ENCODE measurements at regions not wholly inside any gene's neighbourhood (a gene's known extent, or its start where the extent isn't known, plus 50 kb on each side); places are given as distances from the start of the nearest gene placed in this dataset.

DNA sequence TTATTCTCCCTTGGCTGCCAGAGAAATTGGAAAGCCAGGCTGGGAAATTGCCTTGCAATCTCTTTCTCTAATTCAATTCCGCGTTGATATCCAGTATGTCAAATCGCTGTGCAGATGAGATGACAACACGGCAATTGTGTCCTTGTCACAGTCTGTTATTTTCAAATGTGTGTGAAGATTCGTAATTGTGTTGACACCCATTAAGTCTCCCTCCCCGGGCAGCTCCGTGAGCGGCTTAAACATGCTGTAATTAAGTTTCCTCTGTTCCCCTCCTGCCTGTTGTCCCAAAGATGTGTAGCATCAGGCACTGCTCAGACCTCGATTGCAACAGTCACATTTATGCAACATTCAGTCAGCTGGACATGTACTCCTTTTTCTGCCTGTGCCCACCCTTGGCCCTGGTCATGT lies 209.5 kb downstream of the LPIN1 start:
- no peak for DNase-seq

- no peak for DNase-seq
Observed at GRCh38 chr2:11962707-11963328, 216.4 kb downstream of the LPIN1 start.

DNA sequence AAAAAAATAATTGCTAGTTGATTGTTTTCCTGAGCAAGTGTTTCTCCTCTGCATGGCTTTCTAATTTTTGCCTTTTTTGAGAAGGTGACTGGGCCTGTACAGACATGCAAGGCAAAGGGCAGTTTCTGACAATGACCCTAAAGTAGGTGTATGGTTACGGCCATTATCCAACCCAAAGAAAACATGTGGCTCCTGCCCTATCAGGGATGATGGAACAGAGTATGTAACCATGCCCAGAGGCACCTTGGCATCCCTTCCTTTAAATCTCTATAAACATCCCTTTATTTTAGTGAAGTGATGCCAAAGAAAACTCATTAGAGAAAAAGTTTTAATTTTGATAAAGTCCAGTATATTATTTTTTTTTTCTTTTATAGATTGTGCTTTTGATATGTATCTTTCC lies 217.5 kb downstream of the LPIN1 start:
- DNase-seq: no peak

DNA sequence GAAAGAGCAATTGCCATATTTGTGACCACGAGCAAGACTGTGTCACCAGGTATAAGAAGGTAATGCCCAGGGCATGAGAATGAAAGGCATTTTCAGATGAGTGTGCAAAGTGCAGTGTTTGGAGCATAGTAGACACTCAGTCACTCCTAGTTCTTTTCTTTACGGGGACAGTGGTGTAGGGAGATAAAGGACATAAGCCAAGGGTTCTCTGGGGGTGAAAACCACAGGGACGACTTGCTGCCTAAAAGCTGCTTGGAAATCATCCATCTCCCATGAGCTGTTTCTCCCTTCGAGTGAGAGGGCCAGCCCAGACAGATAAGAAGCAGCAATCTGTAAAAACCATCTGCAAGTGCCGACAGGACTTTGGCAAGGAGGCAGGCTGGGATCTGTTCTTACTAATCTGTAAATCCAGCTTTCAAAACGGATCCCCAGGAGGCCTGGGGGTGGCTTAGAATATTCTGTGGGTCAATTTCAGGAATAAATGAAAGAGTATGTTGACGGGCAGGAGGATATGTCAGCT lies 221.6 kb downstream of the LPIN1 start:
- peak; percentile 64 for DNase-seq

DNA sequence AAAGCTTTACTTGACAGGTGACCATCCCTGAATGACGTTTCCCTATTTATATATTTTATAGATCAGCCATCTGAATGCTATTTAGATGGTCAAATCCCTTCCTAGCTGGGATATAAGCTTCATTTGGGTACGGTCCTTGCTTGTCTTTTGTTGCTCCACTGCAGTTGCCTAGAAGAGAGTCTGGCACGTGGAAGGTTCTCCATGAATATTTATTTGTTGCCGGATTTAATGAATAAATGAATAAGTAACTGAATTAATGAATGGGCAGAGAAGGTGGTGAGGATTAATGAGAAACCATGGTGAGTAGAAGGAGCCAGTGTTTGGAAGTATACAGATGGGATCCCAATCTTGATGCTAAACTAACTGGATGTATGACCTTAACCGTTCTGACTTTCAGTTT lies 222.1 kb downstream of the LPIN1 start:
- DNase-seq: no peak

- no peak for DNase-seq
Observed at GRCh38 chr2:11969774-11970173, 223.3 kb downstream of the LPIN1 start.

- no peak for DNase-seq
Observed at GRCh38 chr2:11974573-11974972, 228.1 kb downstream of the LPIN1 start.

GRCh38 chr2:11975373-11975772 lies 228.9 kb downstream of the LPIN1 start:
- no peak for DNase-seq

DNA sequence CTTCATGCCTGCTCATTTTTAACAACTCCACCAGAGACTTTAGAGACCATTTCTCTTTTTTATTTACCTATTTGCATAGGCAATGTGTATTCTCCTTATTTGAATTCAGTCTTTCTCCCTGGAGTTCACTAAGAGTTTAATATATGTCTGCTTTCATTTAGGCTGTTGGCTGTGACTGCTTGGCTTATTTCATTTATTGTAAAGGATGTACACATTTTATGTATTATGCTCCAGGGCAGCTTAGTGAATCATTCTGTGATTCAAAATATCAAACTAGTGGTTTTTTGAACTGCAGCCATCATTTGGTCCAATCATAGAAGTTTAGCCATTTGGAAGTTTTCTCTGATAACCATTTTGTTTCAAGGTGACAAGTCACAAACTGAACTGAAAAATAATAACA lies 229.6 kb downstream of the LPIN1 start:
- peak; percentile 9 for DNase-seq

GRCh38 chr2:11977766-11978524 lies 231.5 kb downstream of the LPIN1 start:
- no peak for DNase-seq

GRCh38 chr2:11980809-11981208 lies 234.4 kb downstream of the LPIN1 start:
- no peak for DNase-seq

DNA sequence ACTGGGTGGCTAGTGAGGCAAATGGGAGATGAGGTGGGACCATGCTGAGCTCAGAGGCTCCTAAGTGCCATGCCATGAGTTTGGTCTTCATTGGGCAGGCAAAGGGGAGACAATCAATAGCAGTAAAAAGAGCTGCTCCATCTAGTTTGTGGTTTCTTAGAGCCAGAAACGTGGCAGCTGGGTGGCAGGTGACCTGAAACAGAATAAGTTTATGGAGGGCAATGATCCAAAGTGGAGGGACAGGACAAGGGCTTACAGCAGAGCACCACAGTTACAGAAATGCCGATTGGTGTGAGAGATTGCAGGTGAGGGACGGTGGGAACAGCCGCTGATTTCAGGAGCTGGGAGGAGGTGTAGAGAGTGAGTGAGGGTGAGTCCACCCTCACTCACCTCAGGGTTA lies 237.0 kb downstream of the LPIN1 start:
- no peak for DNase-seq

GRCh38 chr2:11983870-11984269 lies 237.4 kb downstream of the LPIN1 start:
- no peak for DNase-seq

- DNase-seq: no peak
Observed at GRCh38 chr2:11984316-11985158, 238.1 kb downstream of the LPIN1 start.

DNA sequence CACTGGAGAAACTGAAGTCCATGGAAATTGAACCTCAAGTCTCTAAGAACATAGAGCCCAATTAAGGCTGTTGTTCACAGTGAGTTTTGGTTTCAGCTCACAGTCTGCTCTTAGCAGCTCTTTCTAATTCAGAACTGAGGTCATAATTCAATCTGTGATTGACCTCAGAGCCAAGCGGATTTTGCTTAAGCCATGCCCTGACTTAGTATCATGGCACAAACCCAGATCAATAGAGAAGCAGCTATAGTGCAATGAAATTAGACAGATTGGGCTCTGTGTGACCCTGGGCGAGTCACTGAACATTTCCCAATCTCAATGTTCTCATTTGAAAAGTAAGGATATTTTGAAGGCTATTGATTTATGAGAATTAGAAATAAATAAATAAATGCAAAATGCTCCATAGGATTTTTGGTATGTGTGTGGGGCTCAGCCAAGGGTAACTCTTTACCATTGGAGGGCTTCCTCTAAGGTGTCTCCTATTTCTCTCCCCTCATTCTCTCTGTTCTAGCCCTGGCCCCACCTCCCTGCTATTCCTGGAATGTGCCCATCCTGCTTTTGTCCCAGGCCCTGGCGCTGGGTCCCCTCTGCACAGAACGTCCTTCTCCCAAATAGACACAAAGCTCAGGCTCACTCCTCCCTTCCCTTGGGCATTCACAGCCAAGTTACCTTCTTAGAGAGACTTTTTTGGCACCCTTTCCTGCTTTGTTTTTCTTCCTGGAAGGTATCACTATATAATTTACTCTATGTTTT lies 239.6 kb downstream of the LPIN1 start:
- no peak for DNase-seq

DNA sequence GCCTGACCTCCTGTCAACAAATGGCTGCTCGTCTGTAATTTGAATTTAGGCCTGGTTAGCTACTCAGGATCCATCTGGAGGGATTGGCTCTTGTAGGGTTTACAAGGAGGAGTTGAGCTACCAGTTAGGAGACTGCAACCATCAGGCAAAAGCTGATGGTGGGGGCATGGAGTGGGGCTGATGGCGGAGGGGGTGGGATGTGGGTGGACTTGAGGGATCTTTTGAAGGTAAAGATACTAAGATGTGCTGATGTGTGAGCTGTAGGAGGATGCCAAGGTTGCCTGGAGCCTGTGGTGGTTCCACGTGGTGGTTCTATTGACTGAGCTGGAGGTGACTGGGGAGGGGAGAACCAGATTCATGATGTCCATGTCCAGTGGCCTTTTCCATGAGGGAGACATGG lies 240.7 kb downstream of the LPIN1 start:
- no peak for DNase-seq

DNA sequence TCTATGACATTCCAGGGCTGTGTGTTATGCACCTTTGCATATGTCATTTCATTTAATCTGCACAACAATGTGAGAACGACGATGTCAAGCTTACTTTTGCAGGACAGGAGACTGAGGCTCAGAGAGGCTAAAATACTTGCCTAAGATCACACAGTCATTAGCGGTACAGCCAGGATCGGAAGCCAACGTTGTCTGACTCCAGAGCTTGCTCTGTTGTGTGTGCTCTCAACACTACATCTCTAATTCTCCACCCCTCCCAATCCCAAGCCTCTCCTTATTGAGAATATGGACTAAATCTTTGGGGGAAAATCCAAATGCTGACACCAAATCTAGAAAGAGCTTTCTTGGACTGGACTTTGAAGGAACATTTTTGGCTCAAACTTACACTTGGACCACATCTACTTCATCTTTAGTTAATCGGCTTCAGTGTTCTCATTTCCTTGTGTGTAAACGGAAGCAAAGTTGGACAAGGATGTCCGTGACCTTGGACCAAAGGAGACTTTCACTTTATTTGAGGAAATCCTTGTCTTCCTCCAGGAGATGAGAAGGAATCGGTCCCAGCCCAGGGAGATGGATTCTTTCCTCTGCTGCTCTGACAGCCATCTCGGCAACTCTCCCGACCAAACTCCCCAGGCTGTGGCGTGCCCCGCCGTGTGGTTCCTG lies 242.4 kb downstream of the LPIN1 start:
- no peak for DNase-seq

DNA sequence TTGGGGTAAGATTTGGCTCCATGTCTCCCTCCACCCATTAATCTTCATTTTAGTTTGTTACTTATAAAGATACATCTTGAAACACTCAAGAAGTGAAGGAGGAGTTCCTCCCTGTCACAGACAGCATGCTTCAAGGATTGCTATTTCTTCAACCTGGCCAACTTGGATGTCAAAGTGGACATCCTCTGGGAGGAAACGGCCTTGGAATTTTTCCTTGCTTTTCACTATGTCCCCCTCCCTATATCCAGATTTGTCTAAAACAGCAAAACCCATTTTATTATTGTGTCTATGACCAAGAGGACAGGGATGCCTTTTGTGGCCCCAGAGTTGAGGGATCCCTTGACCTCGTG lies 242.9 kb downstream of the LPIN1 start:
- DNase-seq: no peak

- DNase-seq: no peak
Observed at GRCh38 chr2:11990576-11990975, 244.1 kb downstream of the LPIN1 start.

- no peak for DNase-seq
Observed at GRCh38 chr2:11993749-11994148, 247.3 kb downstream of the LPIN1 start.

DNA sequence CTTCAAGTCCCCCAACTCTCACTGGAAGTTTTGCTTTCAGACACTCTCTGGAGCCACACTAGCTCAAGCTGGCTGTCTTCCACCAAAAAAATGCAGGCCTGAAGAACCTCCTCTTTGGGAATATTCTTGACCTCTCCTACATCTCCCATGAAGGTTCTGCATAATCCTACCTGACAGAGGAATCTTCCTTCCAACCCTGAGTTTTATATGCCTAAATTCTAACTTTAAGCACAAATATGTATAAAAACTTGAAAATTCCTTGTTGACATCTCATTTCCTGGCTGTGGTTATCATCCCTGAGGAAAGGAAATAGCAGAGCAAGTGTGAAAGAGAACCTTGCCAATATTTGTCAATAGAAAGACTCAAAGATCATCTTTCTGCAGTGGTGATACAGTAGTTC lies 249.0 kb downstream of the LPIN1 start:
- peak; percentile 72 for DNase-seq

GRCh38 chr2:11996618-11997017 lies 250.2 kb downstream of the LPIN1 start:
- DNase-seq: peak; percentile 92
